K562 (cell line): ENCODE measurements at regions not wholly inside any gene's neighbourhood (a gene's known extent, or its start where the extent isn't known, plus 50 kb on each side); places are given as distances from the start of the nearest gene placed in this dataset.

ENCODE experiments used
- ARID4B ChIP-seq: sonication (generic); formaldehyde crosslinking; IDR thresholded peaks from 2 replicates; pipeline ENCODE4 v1.8.0; 2022; ENCODE audit warnings: mild to moderate bottlenecking, missing genetic modification reagents
- BRD4 ChIP-seq: fragments of 200-600 bp; sonication (generic); IDR thresholded peaks from 2 replicates; pipeline ENCODE4 v1.6.1; 2017; ENCODE audit warnings: inconsistent platforms
- FOXK2 ChIP-seq, 2 experiments: fragments of 450-650 bp; IDR thresholded peaks in 1 of 2; conservative IDR thresholded peaks in 1 of 2; 2 replicates each; pipeline ENCODE4 v1.6.1; 2016; ENCODE audit warnings: low read depth in 2 of 2, mild to moderate bottlenecking in 1 of 2
- PHB ChIP-seq: fragments of 250-450 bp; sonication (Bioruptor Pico); IDR thresholded peaks from 2 replicates; pipeline ENCODE4 v1.5.0; 2021
- POLR2AphosphoS5 ChIP-seq: IDR thresholded peaks from 2 replicates; pipeline ENCODE4 v1.6.1; 2011; ENCODE audit warnings: mild to moderate bottlenecking, low read depth, low read length, moderate library complexity; ENCODE audit not compliant: control insufficient read depth, insufficient read depth
- SLC30A9 ChIP-seq: fragments of 250-450 bp; sonication (Bioruptor Pico); IDR thresholded peaks from 2 replicates; pipeline ENCODE4 v1.8.0; 2022; ENCODE audit warnings: mild to moderate bottlenecking, moderate library complexity
- SMC3 ChIP-seq: conservative IDR thresholded peaks from 2 replicates; pipeline ENCODE4 v1.6.1; 2011; ENCODE audit warnings: low read depth, low read length, improper control_type of control experiment; ENCODE audit not compliant: insufficient read depth
- STAG1 ChIP-seq: sonication (generic); formaldehyde crosslinking; IDR thresholded peaks from 2 replicates; pipeline ENCODE4 v1.5.0; 2020; ENCODE audit warnings: missing genetic modification reagents, borderline replicate concordance
- TAF9B ChIP-seq: fragments of 450-650 bp; IDR thresholded peaks from 2 replicates; pipeline ENCODE4 v1.6.1; 2018; ENCODE audit warnings: mild to moderate bottlenecking; ENCODE audit not compliant: partially characterized antibody
- TFAP4 ChIP-seq: sonication (generic); formaldehyde crosslinking; IDR thresholded peaks from 2 replicates; pipeline ENCODE4 v1.8.0; 2022; ENCODE audit warnings: missing genetic modification reagents, mild to moderate bottlenecking, moderate library complexity, borderline replicate concordance
- ZNF347 ChIP-seq: fragments of 450-650 bp; formaldehyde crosslinking; IDR thresholded peaks from 2 replicates; pipeline ENCODE4 v1.4.0; 2020; ENCODE audit warnings: low read depth, mild to moderate bottlenecking, moderate library complexity
- ZNF444 ChIP-seq: fragments of 250-450 bp; sonication (Bioruptor Pico); IDR thresholded peaks from 2 replicates; pipeline ENCODE4 v1.4.0; 2020; ENCODE audit warnings: mild to moderate bottlenecking, moderate library complexity
- ZNF512 ChIP-seq: IDR thresholded peaks from 2 replicates; pipeline ENCODE4 v1.6.1; 2016; ENCODE audit warnings: missing genetic modification characterization, missing compliant biosample characterization
- TF ChIP-seq, protein P1 (sequence below): sonication (generic); formaldehyde crosslinking; IDR thresholded peaks from 2 replicates; pipeline ENCODE4 v1.8.0; 2022; ENCODE audit warnings: mild to moderate bottlenecking, missing genetic modification reagents, borderline replicate concordance
- TF ChIP-seq, protein P2 (sequence below): fragments of 450-650 bp; IDR thresholded peaks from 2 replicates; pipeline ENCODE4 v1.7.1; 2018; ENCODE audit warnings: mild to moderate bottlenecking, low read depth; ENCODE audit not compliant: partially characterized antibody

- TF ChIP-seq, protein P1, sequence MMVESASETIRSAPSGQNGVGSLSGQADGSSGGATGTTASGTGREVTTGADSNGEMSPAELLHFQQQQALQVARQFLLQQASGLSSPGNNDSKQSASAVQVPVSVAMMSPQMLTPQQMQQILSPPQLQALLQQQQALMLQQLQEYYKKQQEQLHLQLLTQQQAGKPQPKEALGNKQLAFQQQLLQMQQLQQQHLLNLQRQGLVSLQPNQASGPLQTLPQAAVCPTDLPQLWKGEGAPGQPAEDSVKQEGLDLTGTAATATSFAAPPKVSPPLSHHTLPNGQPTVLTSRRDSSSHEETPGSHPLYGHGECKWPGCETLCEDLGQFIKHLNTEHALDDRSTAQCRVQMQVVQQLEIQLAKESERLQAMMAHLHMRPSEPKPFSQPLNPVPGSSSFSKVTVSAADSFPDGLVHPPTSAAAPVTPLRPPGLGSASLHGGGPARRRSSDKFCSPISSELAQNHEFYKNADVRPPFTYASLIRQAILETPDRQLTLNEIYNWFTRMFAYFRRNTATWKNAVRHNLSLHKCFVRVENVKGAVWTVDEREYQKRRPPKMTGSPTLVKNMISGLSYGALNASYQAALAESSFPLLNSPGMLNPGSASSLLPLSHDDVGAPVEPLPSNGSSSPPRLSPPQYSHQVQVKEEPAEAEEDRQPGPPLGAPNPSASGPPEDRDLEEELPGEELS (CRISPR knock-in tag), result 0 out of 2 replicates have a peak, but pooled peaks have one; percentile 45
- TF ChIP-seq ZNF444, result no peak
- peak; percentile 71 to 91; a peak in 3 of 4 replicates for TF ChIP-seq FOXK2 (conservative IDR thresholded peaks at IDR 0.05 in 1 of 2, IDR thresholded peaks at IDR 0.05 in 1 of 2; ENCODE audit: low read depth in 2 of 2)
- peak; percentile 67; the same call in 1 of the 2 replicates for TF ChIP-seq POLR2AphosphoS5
- no peak for TF ChIP-seq STAG1 (CRISPR knock-in tag)
- TF ChIP-seq, protein P2, sequence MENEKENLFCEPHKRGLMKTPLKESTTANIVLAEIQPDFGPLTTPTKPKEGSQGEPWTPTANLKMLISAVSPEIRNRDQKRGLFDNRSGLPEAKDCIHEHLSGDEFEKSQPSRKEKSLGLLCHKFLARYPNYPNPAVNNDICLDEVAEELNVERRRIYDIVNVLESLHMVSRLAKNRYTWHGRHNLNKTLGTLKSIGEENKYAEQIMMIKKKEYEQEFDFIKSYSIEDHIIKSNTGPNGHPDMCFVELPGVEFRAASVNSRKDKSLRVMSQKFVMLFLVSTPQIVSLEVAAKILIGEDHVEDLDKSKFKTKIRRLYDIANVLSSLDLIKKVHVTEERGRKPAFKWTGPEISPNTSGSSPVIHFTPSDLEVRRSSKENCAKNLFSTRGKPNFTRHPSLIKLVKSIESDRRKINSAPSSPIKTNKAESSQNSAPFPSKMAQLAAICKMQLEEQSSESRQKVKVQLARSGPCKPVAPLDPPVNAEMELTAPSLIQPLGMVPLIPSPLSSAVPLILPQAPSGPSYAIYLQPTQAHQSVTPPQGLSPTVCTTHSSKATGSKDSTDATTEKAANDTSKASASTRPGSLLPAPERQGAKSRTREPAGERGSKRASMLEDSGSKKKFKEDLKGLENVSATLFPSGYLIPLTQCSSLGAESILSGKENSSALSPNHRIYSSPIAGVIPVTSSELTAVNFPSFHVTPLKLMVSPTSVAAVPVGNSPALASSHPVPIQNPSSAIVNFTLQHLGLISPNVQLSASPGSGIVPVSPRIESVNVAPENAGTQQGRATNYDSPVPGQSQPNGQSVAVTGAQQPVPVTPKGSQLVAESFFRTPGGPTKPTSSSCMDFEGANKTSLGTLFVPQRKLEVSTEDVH, result no peak
- no peak for TF ChIP-seq SLC30A9 (CRISPR knock-in tag)
- TF ChIP-seq ZNF347 (CRISPR knock-in tag), result no peak
- no peak for TF ChIP-seq ZNF512 (tag)
- no peak for TF ChIP-seq BRD4
- peak; percentile 55 for TF ChIP-seq TAF9B
- no peak for TF ChIP-seq ARID4B
- TF ChIP-seq TFAP4, result peak; percentile 68
- TF ChIP-seq SMC3, result no peak
- TF ChIP-seq PHB (CRISPR knock-in tag), result no peak
These were observed 77.7 kb downstream of the ARF6 start (continued) for GRCh38 chr14:49970474-49971147.
